ENCODE measurements at regions not wholly inside any gene's neighbourhood (a gene's known extent, or its start where the extent isn't known, plus 50 kb on each side); places are given as distances from the start of the nearest gene placed in this dataset.

DNA sequence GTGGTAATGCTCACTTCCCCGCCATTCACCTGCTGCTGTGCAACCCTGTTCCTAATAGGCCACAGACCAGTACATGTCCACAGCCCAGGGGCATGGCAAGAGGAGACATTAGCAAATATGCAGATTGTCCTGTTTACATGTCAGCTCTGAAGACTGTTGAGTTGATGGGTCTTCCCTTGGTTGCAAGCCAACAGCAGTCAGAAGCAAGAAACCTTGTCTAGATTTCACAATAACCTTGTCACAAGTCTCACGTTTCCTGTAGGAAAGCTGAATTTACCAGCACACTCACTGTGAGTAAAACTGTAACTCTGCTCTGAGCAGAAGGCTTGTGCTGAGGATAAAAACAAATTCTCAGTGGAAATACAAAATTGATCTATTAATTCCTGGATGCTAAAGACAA lies 195.1 kb downstream of the HLX start:
- Histone ChIP-seq H3K27me3 (ENCODE audit: insufficient read depth, low read depth, low read length) (no peaks in the 10 kb centered on the region), H3K4me3 (ENCODE audit: low read length) (no peak overlapping the region), H3K27ac (ENCODE audit: low read length) (no peak overlapping the region), H2AFZ (ENCODE audit: low read depth, low read length) (no peak overlapping the region), H3K36me3 (ENCODE audit: insufficient read depth, low read length) (no peaks in the 10 kb centered on the region), H3F3A (ENCODE audit: insufficient read depth, low read length, poor library complexity, severe bottlenecking) (no peaks in the 10 kb centered on the region), H3K4me2 (ENCODE audit: low read length) (no peak overlapping the region), H3K9me3 (ENCODE audit: low read length) (no peaks in the 10 kb centered on the region), H3K9ac (ENCODE audit: low read length) (no peak overlapping the region), H4K20me1 (ENCODE audit: insufficient read depth) (no peaks in the 10 kb centered on the region), H3K9me2 (ENCODE audit: insufficient read depth, low read length) (no peaks in the 10 kb centered on the region), H3K79me2 (replicated peaks; ENCODE audit: insufficient read depth, low read length) (no peaks in the 10 kb centered on the region)
- TF ChIP-seq RAD21 (conservative IDR thresholded peaks at IDR 0.05) (no peak), TAF1 (IDR thresholded peaks at IDR 0.05; ENCODE audit: low read depth) (no peak), MXI1 (conservative IDR thresholded peaks at IDR 0.05; ENCODE audit: poor library complexity, severe bottlenecking) (no peak), EP300 (conservative IDR thresholded peaks at IDR 0.05; ENCODE audit: poor library complexity, severe bottlenecking) (no peak), EZH2 (IDR thresholded peaks at IDR 0.05; ENCODE audit: borderline replicate concordance, insufficient read depth, low read length, poor library complexity, severe bottlenecking) (no peak), SMC3 (conservative IDR thresholded peaks at IDR 0.05; ENCODE audit: poor library complexity) (no peak), POLR2AphosphoS5 (IDR thresholded peaks at IDR 0.05) (no peak)
- TF ChIP-seq, protein P1, sequence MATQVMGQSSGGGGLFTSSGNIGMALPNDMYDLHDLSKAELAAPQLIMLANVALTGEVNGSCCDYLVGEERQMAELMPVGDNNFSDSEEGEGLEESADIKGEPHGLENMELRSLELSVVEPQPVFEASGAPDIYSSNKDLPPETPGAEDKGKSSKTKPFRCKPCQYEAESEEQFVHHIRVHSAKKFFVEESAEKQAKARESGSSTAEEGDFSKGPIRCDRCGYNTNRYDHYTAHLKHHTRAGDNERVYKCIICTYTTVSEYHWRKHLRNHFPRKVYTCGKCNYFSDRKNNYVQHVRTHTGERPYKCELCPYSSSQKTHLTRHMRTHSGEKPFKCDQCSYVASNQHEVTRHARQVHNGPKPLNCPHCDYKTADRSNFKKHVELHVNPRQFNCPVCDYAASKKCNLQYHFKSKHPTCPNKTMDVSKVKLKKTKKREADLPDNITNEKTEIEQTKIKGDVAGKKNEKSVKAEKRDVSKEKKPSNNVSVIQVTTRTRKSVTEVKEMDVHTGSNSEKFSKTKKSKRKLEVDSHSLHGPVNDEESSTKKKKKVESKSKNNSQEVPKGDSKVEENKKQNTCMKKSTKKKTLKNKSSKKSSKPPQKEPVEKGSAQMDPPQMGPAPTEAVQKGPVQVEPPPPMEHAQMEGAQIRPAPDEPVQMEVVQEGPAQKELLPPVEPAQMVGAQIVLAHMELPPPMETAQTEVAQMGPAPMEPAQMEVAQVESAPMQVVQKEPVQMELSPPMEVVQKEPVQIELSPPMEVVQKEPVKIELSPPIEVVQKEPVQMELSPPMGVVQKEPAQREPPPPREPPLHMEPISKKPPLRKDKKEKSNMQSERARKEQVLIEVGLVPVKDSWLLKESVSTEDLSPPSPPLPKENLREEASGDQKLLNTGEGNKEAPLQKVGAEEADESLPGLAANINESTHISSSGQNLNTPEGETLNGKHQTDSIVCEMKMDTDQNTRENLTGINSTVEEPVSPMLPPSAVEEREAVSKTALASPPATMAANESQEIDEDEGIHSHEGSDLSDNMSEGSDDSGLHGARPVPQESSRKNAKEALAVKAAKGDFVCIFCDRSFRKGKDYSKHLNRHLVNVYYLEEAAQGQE (IDR thresholded peaks at IDR 0.05; ENCODE audit: borderline replicate concordance) = no peak
- TF ChIP-seq, protein P2, sequence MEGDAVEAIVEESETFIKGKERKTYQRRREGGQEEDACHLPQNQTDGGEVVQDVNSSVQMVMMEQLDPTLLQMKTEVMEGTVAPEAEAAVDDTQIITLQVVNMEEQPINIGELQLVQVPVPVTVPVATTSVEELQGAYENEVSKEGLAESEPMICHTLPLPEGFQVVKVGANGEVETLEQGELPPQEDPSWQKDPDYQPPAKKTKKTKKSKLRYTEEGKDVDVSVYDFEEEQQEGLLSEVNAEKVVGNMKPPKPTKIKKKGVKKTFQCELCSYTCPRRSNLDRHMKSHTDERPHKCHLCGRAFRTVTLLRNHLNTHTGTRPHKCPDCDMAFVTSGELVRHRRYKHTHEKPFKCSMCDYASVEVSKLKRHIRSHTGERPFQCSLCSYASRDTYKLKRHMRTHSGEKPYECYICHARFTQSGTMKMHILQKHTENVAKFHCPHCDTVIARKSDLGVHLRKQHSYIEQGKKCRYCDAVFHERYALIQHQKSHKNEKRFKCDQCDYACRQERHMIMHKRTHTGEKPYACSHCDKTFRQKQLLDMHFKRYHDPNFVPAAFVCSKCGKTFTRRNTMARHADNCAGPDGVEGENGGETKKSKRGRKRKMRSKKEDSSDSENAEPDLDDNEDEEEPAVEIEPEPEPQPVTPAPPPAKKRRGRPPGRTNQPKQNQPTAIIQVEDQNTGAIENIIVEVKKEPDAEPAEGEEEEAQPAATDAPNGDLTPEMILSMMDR (IDR thresholded peaks at IDR 0.05; ENCODE audit: poor library complexity, severe bottlenecking) = no peak

DNA sequence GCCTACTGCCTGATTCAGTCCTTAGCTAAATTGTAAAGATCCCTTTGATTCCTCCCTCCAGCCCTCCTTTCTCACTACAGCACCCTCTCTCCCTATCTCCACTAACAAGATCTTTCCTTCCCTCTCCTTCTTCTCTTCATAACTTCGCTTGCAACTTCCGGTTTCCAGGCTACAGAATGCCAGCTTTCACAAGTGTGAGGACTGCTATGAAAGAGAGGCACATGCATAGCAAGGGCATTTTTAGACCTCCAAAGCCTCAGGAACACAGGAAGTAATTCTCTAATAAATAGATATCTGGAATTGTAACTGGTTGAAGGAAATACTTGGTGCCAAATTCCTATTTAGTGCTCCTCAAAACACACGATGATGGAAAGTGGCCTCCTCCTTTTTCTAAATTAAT lies 196.7 kb downstream of the HLX start:
- Histone ChIP-seq H2AFZ (ENCODE audit: low read depth, low read length) (no peak overlapping the region), H3K4me2 (ENCODE audit: low read length) (no peak overlapping the region), H3K79me2 (replicated peaks; ENCODE audit: insufficient read depth, low read length) (no peaks in the 10 kb centered on the region), H4K20me1 (ENCODE audit: insufficient read depth) (no peaks in the 10 kb centered on the region), H3K9me2 (ENCODE audit: insufficient read depth, low read length) (no peaks in the 10 kb centered on the region), H3F3A (ENCODE audit: insufficient read depth, low read length, poor library complexity, severe bottlenecking) (no peaks in the 10 kb centered on the region), H3K9me3 (ENCODE audit: low read length) (no peaks in the 10 kb centered on the region), H3K36me3 (ENCODE audit: insufficient read depth, low read length) (no peaks in the 10 kb centered on the region), H3K4me3 (ENCODE audit: low read length) (no peak overlapping the region), H3K27ac (ENCODE audit: low read length) (no peak overlapping the region), H3K27me3 (ENCODE audit: insufficient read depth, low read depth, low read length) (no peaks in the 10 kb centered on the region), H3K9ac (ENCODE audit: low read length) (no peak overlapping the region)
- no peak for TF ChIP-seq MXI1 (conservative IDR thresholded peaks at IDR 0.05; ENCODE audit: poor library complexity, severe bottlenecking)
- no peak for TF ChIP-seq SMC3 (conservative IDR thresholded peaks at IDR 0.05; ENCODE audit: poor library complexity)
- no peak for TF ChIP-seq POLR2AphosphoS5 (IDR thresholded peaks at IDR 0.05)
- TF ChIP-seq, protein P1 (IDR thresholded peaks at IDR 0.05; ENCODE audit: borderline replicate concordance) = no peak
- TF ChIP-seq RAD21 (conservative IDR thresholded peaks at IDR 0.05) = no peak
- no peak for TF ChIP-seq EP300 (conservative IDR thresholded peaks at IDR 0.05; ENCODE audit: poor library complexity, severe bottlenecking)
- no peak for TF ChIP-seq EZH2 (IDR thresholded peaks at IDR 0.05; ENCODE audit: borderline replicate concordance, insufficient read depth, low read length, poor library complexity, severe bottlenecking)
- TF ChIP-seq, protein P2 (IDR thresholded peaks at IDR 0.05; ENCODE audit: poor library complexity, severe bottlenecking) = no peak
- no peak for TF ChIP-seq TAF1 (IDR thresholded peaks at IDR 0.05; ENCODE audit: low read depth)
